Activated B cell treated with CpG ODN at 0.5 μM for 24 hours (primary cell): ENCODE measurements at regions not wholly inside any gene's neighbourhood (a gene's known extent, or its start where the extent isn't known, plus 50 kb on each side); places are given as distances from the start of the nearest gene placed in this dataset.

Experiments used
- ATAC-seq: fragments of 200-7000 bp; cut with Tn5 transposase; one replicate; pipeline ENCODE4 v1.10.0; 2021; ENCODE audit warnings: low read depth, mild to moderate bottlenecking, moderate library complexity
- CTCF ChIA-PET: fragments of 350-600 bp; sonication (Branson Sonifier 250); formaldehyde crosslinking; loops from one replicate; lab custom pipeline; 2021; ENCODE audit warnings: antibody characterized with exemption; lab: Charles Lee
- POLR2A ChIA-PET: fragments of 350-600 bp; sonication (Branson Sonifier 250); formaldehyde crosslinking; loops from one replicate; lab custom pipeline; 2021; ENCODE audit warnings: antibody characterized with exemption; lab: Charles Lee
- DNase-seq: peaks from one replicate; pipeline ENCODE4 v3.0.0; 2022
- H3K27ac Mint-ChIP-seq: one replicate; pipeline ENCODE4 v1.8.0; 2020; ENCODE audit warnings: mixed read lengths
- H3K27me3 Mint-ChIP-seq: one replicate; pipeline ENCODE4 v1.8.0; 2021; ENCODE audit warnings: mixed read lengths
- H3K36me3 Mint-ChIP-seq: one replicate; pipeline ENCODE4 v1.8.0; 2021; ENCODE audit warnings: low read depth, mixed read lengths
- H3K4me1 Mint-ChIP-seq: one replicate; pipeline ENCODE4 v1.8.0; 2021; ENCODE audit warnings: mixed read lengths
- H3K4me3 Mint-ChIP-seq: one replicate; pipeline ENCODE4 v1.8.0; 2020; ENCODE audit warnings: mild to moderate bottlenecking, mixed read lengths
- H3K9me3 Mint-ChIP-seq: one replicate; pipeline ENCODE4 v1.8.0; 2020; ENCODE audit warnings: mixed read lengths
- intact Hi-C: fragments of 100-400 bp; cut with micrococcal nuclease; formaldehyde crosslinking; loops from one replicate; pipeline ENCODE4 v1.15.1; 2024
- TF ChIP-seq, protein P1 (sequence below): fragments of 200-600 bp; IDR thresholded peaks from one replicate; pipeline ENCODE4 v1.8.0; 2022; ENCODE audit warnings: antibody characterized with exemption, mild to moderate bottlenecking

- TF ChIP-seq, protein P1, sequence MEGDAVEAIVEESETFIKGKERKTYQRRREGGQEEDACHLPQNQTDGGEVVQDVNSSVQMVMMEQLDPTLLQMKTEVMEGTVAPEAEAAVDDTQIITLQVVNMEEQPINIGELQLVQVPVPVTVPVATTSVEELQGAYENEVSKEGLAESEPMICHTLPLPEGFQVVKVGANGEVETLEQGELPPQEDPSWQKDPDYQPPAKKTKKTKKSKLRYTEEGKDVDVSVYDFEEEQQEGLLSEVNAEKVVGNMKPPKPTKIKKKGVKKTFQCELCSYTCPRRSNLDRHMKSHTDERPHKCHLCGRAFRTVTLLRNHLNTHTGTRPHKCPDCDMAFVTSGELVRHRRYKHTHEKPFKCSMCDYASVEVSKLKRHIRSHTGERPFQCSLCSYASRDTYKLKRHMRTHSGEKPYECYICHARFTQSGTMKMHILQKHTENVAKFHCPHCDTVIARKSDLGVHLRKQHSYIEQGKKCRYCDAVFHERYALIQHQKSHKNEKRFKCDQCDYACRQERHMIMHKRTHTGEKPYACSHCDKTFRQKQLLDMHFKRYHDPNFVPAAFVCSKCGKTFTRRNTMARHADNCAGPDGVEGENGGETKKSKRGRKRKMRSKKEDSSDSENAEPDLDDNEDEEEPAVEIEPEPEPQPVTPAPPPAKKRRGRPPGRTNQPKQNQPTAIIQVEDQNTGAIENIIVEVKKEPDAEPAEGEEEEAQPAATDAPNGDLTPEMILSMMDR, result no peak
- POLR2A ChIA-PET, result no interaction called here
- ATAC-seq (no peak), DNase-seq (no peak)
- Mint-ChIP-seq H3K36me3 (no peaks in the 10 kb centered on the region), H3K9me3 (peaks cover 2% of the 10 kb centered on the region), H3K4me1 (no peaks in the 10 kb centered on the region), H3K4me3 (no peak overlapping the region), H3K27me3 (no peaks in the 10 kb centered on the region), H3K27ac (no peak overlapping the region)
- intact Hi-C loops, result no loop called here
- CTCF ChIA-PET, result no interaction called here
Observed at GRCh38 chr1:73930293-73930692, 267.7 kb downstream of the LRRIQ3 start.

GRCh38 chr1:73914951-73915350 is 283.0 kb downstream of the LRRIQ3 start:
- intact Hi-C loops, result no loop called here
- no peak for DNase-seq
- Mint-ChIP-seq H3K27me3 (no peaks in the 10 kb centered on the region), H3K4me3 (no peak overlapping the region), H3K4me1 (no peaks in the 10 kb centered on the region), H3K9me3 (peaks cover 16% of the 10 kb centered on the region), H3K27ac (no peak overlapping the region), H3K36me3 (no peaks in the 10 kb centered on the region)
- CTCF ChIA-PET, result no interaction called here
- TF ChIP-seq, protein P1, result no peak
- ATAC-seq, result no peak
- POLR2A ChIA-PET, result no interaction called here

DNA sequence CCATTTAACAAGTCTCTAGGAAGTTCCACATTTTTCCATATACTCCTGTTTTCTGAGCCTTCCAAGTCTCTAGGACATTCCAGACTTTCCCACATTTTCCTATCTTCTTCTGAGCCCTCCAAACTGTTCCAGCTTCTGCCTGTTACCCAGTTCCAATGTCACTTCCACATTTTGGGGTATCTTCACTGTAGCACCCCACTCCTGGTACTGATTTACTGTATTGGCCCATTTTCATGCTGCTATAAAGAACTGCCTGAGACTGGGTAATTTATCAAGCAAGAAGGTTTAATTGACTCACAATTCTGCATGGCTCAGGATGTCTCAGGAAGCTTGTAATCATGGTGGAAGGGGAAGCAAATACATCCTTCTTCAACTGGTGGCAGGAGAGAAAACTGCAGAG is 285.0 kb downstream of the LRRIQ3 start:
- TF ChIP-seq, protein P1, result no peak
- H3K36me3 Mint-ChIP-seq, result no peaks in the 10 kb centered on the region
- H3K4me1 Mint-ChIP-seq, result no peaks in the 10 kb centered on the region
- no peak overlapping the region for H3K27ac Mint-ChIP-seq
- H3K9me3 Mint-ChIP-seq, result peaks cover 16% of the 10 kb centered on the region
- ChIA-PET CTCF (no interaction called here), POLR2A (no interaction called here)
- ATAC-seq, result no peak
- H3K4me3 Mint-ChIP-seq, result no peak overlapping the region
- H3K27me3 Mint-ChIP-seq, result no peaks in the 10 kb centered on the region
- intact Hi-C loops, result no loop called here
- DNase-seq, result no peak

DNA sequence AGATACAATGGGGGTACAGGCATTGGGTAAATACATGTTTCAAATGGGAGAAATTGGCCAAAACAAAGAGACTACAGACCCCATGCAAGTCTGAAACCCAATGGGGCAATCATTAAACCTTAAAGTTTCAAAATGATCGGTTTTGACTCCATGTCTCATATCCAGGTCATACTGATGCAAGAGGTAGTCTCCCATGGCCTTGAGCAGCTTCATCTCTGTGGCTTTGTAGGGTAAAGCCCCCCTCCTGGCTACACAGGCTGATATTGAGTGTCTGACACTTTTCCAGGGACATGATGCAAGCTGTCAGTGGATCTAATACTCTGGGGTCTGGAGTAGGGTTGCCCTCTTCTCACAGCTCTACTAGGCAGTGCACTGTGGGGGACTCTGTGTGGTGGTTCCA is 286.1 kb downstream of the LRRIQ3 start:
- intact Hi-C loops, result no loop called here
- ATAC-seq (no peak), DNase-seq (no peak)
- no peaks in the 10 kb centered on the region for H3K4me1 Mint-ChIP-seq
- POLR2A ChIA-PET, result no interaction called here
- CTCF ChIA-PET, result no interaction called here
- no peak overlapping the region for H3K27ac Mint-ChIP-seq
- H3K36me3 Mint-ChIP-seq, result no peaks in the 10 kb centered on the region
- H3K4me3 Mint-ChIP-seq, result no peak overlapping the region
- TF ChIP-seq, protein P1, result no peak
- no peaks in the 10 kb centered on the region for H3K27me3 Mint-ChIP-seq
- H3K9me3 Mint-ChIP-seq, result peaks cover 16% of the 10 kb centered on the region

- Mint-ChIP-seq H3K27ac (no peak overlapping the region), H3K9me3 (peaks cover 16% of the 10 kb centered on the region), H3K4me1 (no peaks in the 10 kb centered on the region), H3K4me3 (no peak overlapping the region), H3K27me3 (no peaks in the 10 kb centered on the region), H3K36me3 (no peaks in the 10 kb centered on the region)
- CTCF ChIA-PET, result no interaction called here
- no peak for ATAC-seq
- TF ChIP-seq, protein P1, result no peak
- POLR2A ChIA-PET, result no interaction called here
- DNase-seq, result no peak
- intact Hi-C loops, result no loop called here
Observed at GRCh38 chr1:73910466-73910865, 287.5 kb downstream of the LRRIQ3 start.
